B cell (primary cell): ENCODE measurements at regions not wholly inside any gene's neighbourhood (a gene's known extent, or its start where the extent isn't known, plus 50 kb on each side); places are given as distances from the start of the nearest gene placed in this dataset.

Experiments
- CTCF ChIP-seq: fragments of 200-600 bp; IDR thresholded peaks from one replicate; pipeline ENCODE4 v1.8.0; 2022; ENCODE audit warnings: antibody characterized with exemption, mild to moderate bottlenecking
- EZH2 ChIP-seq: IDR thresholded peaks from 2 replicates; pipeline ENCODE4 v1.6.1; 2012; ENCODE audit warnings: borderline replicate concordance, low read depth, mild to moderate bottlenecking, moderate library complexity, low read length; ENCODE audit not compliant: insufficient read depth, poor library complexity, severe bottlenecking

GRCh38 chr2:128689971-128690370, 371.3 kb upstream of the HS6ST1 start:
- TF ChIP-seq CTCF (no peak), EZH2 (no peak)
